Urothelium cell line (cell line): ENCODE measurements at regions not wholly inside any gene's neighbourhood (a gene's known extent, or its start where the extent isn't known, plus 50 kb on each side); places are given as distances from the start of the nearest gene placed in this dataset.

Experiments
- DNase-seq: peaks from one replicate; pipeline ENCODE4 v3.0.0; 2011; ENCODE audit warnings: low spot score, mixed read lengths
- FAIRE-seq: peaks from 2 replicates; lab custom pipeline; 2011; peaks lifted over from hg19 to GRCh38; lab: Jason Lieb, UNC

DNA sequence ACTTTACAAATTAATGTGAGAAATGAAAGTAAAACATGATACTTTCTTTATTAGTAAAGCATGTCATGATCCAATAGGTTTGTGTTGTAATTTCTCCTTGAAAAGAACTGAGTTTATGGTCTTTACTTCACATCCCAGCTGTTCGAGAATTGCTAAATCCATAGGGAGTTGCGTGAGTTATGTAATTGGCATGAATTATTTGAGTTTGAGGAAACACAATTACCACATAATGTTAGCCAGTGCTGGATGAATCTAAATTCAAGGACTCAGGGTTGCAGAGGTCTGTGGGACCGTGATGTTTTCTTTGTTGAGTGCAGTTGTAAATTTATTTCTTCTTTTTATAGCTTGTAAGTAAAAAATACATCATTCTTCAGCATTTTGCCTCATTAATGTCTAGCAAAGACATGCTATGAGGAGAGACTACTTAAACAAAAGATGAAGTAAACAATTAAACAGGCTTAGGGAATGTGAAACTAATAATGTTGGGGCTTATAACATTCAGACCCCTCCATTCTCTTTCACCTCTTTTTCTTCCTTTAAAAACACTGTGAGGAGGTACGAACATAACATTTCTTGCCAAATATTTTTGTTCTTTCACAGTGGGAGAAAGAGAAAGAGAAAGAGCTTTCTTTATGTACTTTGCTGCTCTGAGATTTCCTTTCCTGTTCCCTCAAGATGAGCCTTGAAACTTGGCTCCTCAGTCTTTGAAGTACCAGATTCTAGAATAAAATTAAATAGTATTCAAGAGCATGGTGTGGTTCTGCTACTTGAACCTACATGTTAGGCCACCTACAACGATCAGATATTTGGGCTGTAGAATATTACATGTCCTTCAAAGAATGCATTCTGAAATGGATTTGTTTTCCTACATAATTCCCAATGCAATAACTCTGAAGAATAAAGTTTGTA lies 159.6 kb upstream of the ANK2 start:
- DNase-seq (no peak), FAIRE-seq (no peak)

DNA sequence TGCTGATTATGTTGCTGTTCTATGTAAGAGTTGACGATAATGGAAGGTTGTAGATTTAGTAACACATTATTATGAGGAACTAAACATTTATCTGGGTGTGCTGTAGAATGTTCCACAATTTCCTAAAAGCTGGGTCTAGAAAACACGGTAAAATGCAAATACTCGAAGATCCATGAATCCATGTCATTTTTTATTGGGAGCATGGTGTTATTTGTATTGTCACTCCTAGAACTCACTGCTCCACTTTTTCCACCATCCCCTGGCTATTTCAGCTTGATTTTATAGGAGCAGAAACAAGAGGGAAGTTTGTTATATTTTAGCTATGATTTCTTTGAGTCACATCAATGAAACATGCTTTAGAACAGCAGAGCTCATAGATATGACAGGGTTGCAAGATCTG lies 155.0 kb upstream of the ANK2 start:
- DNase-seq (no peak), FAIRE-seq (no peak)

DNA sequence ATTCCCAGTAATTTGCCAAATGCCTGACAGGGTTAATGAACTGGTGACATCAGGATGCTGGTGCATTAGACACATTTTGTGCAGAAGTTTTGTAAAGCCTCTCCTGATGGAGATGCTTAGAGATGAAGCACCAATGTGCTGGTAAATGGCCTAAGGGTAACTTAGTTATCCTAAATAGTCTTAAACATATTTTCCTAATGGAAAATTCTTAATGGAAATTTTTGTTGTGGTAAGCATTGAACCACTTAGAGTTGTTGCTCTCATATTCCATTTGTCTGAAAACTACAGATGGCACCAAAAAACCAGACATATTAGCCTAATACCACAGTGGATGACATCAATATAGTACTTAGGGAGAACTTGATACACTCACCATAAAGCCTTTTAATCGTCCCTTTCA lies 154.5 kb upstream of the ANK2 start:
- no peak for DNase-seq
- no peak for FAIRE-seq

DNA sequence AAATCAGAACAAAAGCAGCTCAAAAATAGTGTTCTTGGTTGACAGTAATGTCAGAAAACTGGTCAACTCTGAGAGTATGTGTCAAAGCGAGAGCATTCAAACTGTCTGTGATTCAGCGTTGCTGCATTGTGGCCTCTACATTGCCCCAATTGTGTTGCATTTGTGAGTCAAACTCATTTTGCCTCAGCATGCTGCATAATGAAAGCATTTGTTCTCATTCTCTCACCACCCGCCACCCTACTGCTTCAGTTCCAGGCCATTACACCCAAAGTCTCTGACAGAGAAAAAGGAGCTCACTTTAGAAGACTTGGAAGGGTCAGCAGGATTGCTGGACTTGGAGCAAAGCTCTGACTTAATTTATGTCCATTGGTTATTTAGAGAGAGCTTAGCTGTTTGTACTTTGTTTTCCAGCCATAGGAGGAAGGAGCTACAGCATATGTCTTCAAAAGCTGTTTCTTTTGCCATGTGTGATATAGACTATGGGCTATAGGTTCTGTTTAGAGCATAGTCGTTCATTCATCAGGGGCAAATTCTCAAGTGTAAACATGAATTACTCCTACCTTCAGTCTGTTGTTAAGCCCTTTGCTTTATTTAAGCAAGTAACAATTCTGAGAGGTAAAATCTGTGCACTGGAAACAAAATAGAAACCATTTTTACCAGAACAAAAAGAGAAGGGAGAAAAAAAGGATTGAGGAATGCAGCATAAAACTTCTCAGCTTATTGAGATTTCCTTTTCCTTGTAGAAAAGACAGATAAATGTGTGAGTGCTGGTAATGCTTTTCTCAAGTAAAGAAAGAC lies 153.4 kb upstream of the ANK2 start:
- no peak for DNase-seq
- FAIRE-seq, result peak; percentile 56

DNA sequence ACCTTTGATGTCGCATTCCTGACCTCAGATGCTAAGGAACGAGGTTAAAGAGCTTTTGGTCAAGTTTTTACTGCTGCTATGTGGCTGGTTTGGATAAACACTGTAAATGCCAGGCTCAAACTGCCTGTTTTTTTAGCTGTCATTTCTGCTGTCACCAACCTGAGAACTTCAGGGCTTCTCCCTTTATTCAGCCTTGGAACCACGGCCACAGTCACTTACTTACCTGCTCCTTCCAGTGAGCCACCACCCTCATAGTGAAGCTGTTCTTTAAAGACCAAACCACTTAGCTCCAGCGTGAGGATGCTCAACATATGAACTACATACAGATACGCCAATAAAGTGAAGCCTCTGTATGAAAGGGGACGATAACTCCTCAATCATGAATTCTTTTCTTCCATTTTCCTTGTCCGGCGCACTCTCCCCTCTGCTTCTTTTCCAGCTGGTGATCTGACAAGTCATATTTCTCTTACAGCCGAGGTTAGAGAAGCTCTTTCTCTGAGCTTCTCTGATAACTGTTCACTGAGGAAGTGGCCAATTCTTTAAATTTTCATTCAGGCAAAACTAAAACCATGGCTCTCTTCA lies 152.8 kb upstream of the ANK2 start:
- no peak for FAIRE-seq
- DNase-seq, result no peak

DNA sequence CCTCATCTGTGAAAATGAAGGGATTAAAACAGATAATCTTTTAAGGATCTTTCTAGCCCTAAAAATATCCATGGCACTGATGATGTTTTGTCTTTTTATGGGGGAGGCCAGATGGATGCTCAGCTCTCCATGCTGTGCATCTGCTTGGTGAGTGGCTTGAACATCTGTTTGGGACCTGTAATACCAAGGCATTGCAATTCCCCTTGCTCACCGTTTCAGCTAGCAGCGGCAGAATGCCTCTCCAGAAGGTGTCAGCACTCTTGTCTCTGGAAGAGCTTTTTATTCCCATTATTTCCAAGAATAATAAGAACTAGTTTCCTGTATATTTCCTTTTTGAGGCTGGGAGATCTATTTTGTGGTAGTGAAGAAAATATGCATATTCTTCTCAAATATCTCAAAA lies 151.9 kb upstream of the ANK2 start:
- no peak for FAIRE-seq
- no peak for DNase-seq

DNA sequence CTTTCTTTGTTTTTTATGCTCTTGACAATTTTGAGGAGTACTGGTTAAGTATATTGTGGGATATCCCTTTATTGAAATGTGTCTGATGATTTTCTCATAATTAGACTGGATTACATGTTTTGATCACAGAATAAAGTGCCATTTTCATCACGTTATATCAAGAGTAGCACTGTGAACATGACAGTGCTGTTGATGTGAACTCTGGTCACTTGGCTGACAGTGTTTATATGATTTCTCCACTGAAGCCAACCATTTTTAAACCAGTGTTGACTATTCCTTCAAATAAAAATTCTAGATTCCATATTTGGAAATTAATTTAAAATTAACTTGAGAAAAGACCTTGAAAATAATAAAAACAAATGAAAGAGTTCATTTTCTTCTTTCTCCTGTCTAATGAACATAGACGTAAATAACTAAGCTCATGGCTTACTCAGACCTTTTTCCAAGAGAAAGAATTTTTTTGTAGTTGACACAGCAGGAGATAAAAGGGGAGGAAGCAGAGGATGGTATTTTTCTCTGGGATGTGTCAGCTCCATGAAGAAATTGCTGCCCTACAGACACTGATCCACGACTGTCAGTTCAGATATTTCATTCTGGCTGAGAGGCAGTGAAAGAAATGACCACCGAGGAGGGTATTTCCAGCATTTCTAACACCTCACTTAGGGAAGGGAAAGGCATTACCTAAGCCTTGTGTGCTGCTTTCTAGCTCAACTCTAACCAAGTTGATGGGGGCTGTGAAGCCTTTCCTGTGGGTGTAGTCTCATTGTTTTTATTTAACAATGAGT lies 150.9 kb upstream of the ANK2 start:
- FAIRE-seq, result no peak
- no peak for DNase-seq

DNA sequence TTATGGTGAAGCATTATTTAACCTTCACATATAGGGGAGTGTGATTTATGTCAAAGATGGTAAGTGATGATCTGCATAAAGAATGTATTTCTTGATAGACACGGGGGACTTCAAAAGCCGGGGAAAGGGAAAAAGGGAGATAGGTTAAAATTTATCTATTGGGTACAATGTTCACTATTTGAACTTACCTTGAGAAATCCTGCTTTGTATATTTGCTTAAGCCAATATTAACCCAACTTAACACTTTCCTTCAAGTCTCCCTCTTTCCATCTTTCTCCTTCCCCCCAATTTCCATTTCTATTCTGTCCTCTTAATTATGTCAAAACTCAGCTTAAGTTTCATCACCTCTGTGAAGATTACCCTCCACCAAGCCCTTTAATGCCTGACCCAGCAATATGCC lies 149.0 kb upstream of the ANK2 start:
- FAIRE-seq (no peak), DNase-seq (no peak)

DNA sequence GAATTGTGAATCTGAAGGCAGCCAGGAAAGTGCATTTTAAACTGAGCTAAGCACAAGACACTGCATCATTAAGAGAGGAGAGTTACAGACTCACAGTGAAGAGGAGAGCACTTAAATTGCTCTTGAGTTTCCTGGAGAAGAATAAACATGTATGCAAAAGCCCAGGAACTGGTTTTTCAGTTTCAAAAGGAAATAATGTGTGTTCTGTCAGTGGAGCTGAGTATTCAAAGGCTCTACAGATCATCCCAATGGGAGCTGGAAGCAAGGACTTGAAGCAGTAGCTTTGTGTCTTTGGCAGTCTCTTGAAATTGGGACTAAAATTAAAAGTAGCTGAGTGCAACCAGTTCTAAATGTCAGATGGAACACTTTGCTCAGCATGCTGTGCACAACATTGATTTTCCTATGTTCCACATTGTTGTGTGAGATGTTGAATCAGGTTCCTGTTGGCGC lies 147.5 kb upstream of the ANK2 start:
- FAIRE-seq (no peak), DNase-seq (no peak)

DNA sequence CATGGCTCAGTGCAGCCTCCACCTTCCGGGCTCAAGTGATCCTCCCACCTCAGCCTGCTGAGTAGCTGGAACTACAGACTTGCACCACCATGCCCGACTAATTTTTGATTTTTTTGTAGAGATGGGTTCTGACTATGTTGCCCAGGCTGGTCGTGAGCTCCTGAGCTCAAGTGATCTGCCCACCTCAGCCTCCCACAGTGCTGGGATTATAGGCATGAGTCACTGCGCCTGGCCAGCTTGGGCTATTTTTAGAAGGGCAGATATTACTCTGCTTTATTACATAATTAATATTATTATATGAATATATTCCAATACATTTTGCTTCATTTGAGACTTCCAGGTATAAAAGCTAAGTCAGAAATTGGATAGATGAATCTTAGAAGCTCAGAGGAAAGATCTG lies 143.7 kb upstream of the ANK2 start:
- FAIRE-seq, result no peak
- no peak for DNase-seq

DNA sequence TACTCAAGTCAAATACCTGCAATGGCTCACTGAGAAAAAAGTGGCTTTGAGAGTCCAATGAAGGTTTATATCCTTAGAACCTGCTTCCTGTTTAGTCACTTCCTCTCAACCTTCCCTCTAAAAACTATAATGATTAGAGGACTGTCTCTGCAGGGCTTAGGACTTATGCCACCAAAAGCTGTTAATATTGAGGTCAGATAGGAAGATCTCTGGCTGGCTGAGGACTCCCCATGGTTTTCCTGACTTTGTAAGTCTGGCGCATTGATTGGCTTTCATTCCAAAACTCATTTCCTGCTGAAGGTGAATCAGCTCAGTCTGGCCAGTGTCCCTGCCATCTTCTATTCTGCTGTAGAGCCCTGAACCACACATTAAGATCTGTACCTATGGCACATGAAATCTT lies 140.9 kb upstream of the ANK2 start:
- no peak for DNase-seq
- FAIRE-seq, result no peak

DNA sequence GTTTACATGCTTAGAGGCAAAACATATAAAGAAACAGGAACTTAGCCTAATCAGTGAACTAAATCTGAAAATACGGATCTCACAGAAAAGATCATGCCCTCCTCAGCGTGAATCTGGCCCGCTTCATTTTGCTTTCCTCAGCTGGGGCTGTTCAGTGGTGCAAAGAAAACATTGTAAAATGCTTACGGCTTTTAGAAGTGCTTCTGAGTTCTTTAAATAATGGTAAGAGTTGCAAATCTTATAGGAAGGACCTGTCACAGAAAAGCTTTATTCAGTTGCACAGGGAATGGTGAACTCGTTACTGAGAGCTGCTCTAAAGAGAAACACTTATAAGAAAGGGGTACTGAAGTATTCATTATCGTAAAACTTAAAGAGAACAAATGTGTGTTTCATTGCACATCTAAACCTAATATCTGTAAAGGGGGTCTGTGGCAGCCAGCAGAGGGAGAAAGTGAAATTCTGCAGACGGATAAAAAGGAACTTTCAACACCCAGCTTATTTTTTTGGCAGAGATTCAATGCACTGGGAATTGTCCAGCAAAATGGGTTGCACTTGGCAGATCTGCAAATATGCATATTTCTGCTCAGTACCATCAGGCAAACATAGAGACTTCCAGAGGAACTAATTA lies 139.2 kb upstream of the ANK2 start:
- no peak for FAIRE-seq
- no peak for DNase-seq

DNA sequence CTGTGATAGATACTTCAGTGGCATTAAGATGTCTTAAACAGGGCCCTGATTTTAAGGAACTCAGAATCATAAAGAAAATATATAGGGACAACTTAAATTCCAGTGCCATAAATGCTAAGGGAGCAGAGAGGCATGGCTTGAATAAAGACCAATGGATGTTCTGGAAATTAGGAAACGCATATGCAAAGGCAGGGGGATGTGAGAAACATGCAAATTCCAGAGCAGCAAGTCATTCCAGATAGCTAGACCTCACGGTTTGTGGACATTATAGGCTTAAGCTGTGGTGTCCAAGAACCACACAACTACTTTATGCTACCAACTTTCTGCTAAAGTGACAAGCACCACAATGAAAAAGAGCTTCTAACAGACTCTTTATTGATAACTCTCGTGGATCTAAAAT lies 132.6 kb upstream of the ANK2 start:
- no peak for DNase-seq

DNA sequence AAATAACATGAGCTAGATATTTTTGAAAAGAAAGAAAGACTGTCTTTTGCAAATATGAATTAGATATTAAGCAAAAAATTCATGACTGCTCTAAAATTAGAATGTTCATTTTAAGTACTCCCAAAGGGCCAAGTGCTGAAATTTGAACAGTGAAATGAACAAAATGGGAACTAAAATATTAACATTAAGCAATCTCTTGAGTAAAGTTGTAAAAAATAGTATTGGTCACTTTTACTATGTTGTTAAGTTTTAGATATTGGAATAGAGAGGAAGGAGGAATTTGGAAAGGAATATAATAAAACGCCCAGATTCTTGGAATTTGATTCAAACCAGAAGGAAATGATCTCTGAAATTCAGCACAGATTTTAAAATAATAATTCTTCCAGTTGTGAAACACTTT lies 125.9 kb upstream of the ANK2 start:
- no peak for DNase-seq

More for the DNA sequence above, 132.6 kb upstream of the ANK2 start:
- FAIRE-seq, result no peak

DNA sequence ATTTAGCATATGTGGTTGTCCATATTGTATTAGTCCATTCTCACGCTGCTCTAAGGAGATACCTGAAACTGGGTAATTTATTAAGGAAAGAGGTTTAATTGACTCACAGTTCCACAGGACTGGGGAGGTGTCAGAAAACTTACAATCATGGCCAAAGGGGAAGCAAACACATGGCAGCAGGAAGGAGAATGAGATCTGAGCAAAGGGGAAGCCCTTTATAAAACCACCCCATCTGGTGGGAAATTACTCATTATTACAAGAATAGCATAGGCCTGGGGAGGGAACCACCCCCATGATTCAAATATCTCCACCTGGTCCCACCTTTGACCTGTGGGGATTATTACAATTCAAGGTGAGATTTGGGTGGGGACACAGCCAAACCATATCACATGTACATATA lies 122.6 kb upstream of the ANK2 start:
- FAIRE-seq, result no peak
- no peak for DNase-seq

More for the DNA sequence above, 125.9 kb upstream of the ANK2 start:
- FAIRE-seq, result no peak

DNA sequence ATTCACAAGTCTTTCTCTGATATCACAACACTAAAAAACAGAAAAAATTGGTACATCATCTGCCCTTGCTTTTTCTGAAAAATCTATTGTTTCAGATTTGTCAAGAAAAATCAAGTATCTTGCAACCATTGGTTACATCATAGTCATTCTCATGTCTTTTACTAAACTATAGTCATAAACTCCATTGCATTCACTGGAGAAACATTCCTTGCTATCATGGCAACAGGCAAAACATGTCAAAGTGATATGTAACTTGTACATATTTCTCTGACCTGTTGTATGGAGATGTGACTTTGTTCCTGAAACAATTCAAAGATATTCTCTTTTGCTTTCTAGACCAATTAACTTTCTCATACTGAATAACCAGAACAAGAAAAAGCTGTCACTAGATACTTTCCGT lies 121.9 kb upstream of the ANK2 start:
- FAIRE-seq (no peak), DNase-seq (no peak)

DNA sequence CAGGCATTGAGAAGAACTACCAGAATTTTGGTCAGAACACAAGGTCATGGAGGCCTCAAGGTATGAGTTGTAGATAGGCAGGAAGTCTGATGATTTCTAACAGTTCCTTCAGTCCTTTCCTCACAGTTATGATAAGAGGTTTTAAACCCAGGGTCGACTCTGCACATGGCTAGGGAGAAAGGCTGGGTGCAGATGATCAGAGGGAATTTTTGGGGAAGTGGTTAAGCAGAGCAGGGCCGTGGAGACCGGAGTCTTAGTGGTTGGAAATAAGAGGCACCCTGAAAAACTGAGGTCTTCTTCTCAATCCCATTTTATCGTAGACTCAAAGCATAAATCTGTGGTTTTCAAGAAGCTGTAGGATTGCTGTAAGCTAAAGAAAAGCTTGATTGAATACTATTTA lies 118.5 kb upstream of the ANK2 start:
- FAIRE-seq (no peak), DNase-seq (no peak)

DNA sequence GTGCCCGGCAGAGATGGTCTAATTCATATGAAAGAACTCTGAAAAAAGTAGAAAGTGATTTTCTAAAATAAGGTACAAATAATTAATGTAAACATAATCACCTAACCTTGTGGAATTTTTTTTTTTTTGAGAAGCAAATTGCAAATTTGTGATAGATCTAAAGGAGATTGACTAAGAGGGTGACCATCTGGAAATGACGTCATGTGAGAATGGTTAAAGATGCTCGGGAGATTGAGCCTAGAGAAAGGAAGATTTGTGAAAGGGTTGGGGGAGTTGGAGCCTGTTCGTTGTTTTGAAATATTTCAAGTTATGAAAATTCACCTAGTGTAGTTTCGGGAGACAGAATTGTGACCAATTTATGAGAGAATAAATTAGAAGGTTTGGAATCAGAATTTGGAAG lies 115.7 kb upstream of the ANK2 start:
- DNase-seq, result no peak
- FAIRE-seq, result no peak

DNA sequence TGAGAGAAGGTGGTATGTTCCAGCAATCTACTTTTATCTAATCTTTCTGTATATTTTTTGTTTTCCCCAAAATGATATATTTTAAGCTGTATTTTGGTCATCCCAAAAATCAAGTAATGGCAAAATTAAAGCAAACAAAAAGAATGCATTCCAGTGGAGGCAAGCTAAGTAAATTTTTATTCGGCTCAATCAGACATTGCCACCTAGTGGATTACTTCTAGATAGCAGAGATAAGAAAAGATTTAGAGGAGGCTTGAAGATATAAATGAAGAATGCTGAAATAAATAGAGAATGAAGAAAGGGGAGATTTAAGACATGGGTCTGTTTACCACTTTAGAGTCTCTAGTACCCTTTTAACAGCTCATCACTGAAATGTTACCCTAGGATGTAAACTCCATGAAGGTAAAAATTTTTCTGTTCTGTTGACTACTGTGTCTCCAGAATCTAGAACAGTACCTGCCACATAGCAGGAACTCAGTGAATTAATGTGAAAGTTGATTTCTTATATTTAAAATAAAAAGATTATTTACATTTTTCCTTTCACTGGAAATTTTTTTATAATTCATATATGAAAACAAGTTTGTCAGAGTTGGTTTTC lies 110.9 kb upstream of the ANK2 start:
- DNase-seq (peak; percentile 29), FAIRE-seq (no peak)

DNA sequence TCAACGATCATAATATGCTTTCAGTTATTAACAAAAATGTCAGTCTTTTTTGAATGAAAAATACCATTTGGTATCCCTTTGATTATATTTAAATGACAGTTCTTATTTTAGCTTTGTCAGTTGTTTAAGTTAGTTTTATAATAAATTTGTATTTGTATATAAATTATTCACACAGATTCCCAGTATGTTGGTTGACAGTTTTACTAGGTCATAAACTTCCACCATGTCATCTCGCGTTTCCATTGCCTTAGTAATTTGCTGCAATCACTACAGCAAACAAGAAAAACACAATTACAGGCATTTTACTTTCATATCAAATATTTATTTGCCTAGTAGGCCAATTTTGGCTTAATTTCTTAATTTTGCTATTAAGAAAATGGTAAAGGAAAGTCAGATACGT lies 109.6 kb upstream of the ANK2 start:
- no peak for DNase-seq
- no peak for FAIRE-seq
